T-helper 1 cell treated with Interleukin-12 subunit alpha and Interleukin-12 subunit beta and Interleukin-4 antibody, amounts not matched to agents 30 μg/mL and 1 μg/mL, for 36 hours (primary cell): ENCODE measurements at regions not wholly inside any gene's neighbourhood (a gene's known extent, or its start where the extent isn't known, plus 50 kb on each side); places are given as distances from the start of the nearest gene placed in this dataset.

Experiments used
- H3K27ac Mint-ChIP-seq: one replicate; pipeline ENCODE4 v1.8.0; 2021; ENCODE audit warnings: mild to moderate bottlenecking, mixed read lengths
- H3K27me3 Mint-ChIP-seq: one replicate; pipeline ENCODE4 v1.8.0; 2021; ENCODE audit warnings: low read depth, mixed read lengths
- H3K36me3 Mint-ChIP-seq: one replicate; pipeline ENCODE4 v1.8.0; 2021; ENCODE audit warnings: low read depth, mixed read lengths
- H3K4me1 Mint-ChIP-seq: one replicate; pipeline ENCODE4 v1.8.0; 2021; ENCODE audit warnings: low read depth, mixed read lengths
- H3K4me3 Mint-ChIP-seq: one replicate; pipeline ENCODE4 v1.8.0; 2021; ENCODE audit warnings: mild to moderate bottlenecking, moderate library complexity, mixed read lengths
- H3K9me3 Mint-ChIP-seq: one replicate; pipeline ENCODE4 v1.8.0; 2021; ENCODE audit warnings: mixed read lengths

GRCh38 chr3:59150039-59150438 is 100.2 kb upstream of the CFAP20DC start:
- no peak overlapping the region for H3K4me3 Mint-ChIP-seq
- H3K36me3 Mint-ChIP-seq: no peaks in the 10 kb centered on the region
- H3K27me3 Mint-ChIP-seq: peaks cover 13% of the 10 kb centered on the region
- H3K4me1 Mint-ChIP-seq: no peaks in the 10 kb centered on the region
- H3K9me3 Mint-ChIP-seq: no peaks in the 10 kb centered on the region
- no peak overlapping the region for H3K27ac Mint-ChIP-seq

GRCh38 chr3:59149166-59149565 is 99.3 kb upstream of the CFAP20DC start:
- Mint-ChIP-seq H3K4me3 (no peak overlapping the region), H3K27me3 (peaks cover 13% of the 10 kb centered on the region), H3K27ac (no peak overlapping the region), H3K9me3 (no peaks in the 10 kb centered on the region), H3K4me1 (no peaks in the 10 kb centered on the region), H3K36me3 (no peaks in the 10 kb centered on the region)

GRCh38 chr3:59143447-59143846 is 93.6 kb upstream of the CFAP20DC start:
- no peaks in the 10 kb centered on the region for H3K9me3 Mint-ChIP-seq
- no peaks in the 10 kb centered on the region for H3K36me3 Mint-ChIP-seq
- no peak overlapping the region for H3K27ac Mint-ChIP-seq
- no peak overlapping the region for H3K4me3 Mint-ChIP-seq
- peaks cover 6% of the 10 kb centered on the region for H3K27me3 Mint-ChIP-seq
- no peaks in the 10 kb centered on the region for H3K4me1 Mint-ChIP-seq

GRCh38 chr3:59142556-59142955 is 92.7 kb upstream of the CFAP20DC start:
- H3K27me3 Mint-ChIP-seq: peaks cover 5% of the 10 kb centered on the region
- H3K4me1 Mint-ChIP-seq: no peaks in the 10 kb centered on the region
- no peaks in the 10 kb centered on the region for H3K36me3 Mint-ChIP-seq
- no peak overlapping the region for H3K4me3 Mint-ChIP-seq
- no peak overlapping the region for H3K27ac Mint-ChIP-seq
- no peaks in the 10 kb centered on the region for H3K9me3 Mint-ChIP-seq

- Mint-ChIP-seq H3K4me3 (no peak overlapping the region), H3K9me3 (no peaks in the 10 kb centered on the region), H3K36me3 (no peaks in the 10 kb centered on the region), H3K27me3 (no peaks in the 10 kb centered on the region), H3K27ac (no peak overlapping the region), H3K4me1 (no peaks in the 10 kb centered on the region)
These were observed 89.1 kb upstream of the CFAP20DC start for GRCh38 chr3:59138966-59139365.

GRCh38 chr3:59137415-59137814 is 87.6 kb upstream of the CFAP20DC start:
- H3K4me3 Mint-ChIP-seq: no peak overlapping the region
- no peak overlapping the region for H3K27ac Mint-ChIP-seq
- H3K9me3 Mint-ChIP-seq: no peaks in the 10 kb centered on the region
- no peaks in the 10 kb centered on the region for H3K27me3 Mint-ChIP-seq
- no peaks in the 10 kb centered on the region for H3K4me1 Mint-ChIP-seq
- no peaks in the 10 kb centered on the region for H3K36me3 Mint-ChIP-seq

- H3K27me3 Mint-ChIP-seq: no peaks in the 10 kb centered on the region
- H3K27ac Mint-ChIP-seq: no peak overlapping the region
- no peaks in the 10 kb centered on the region for H3K36me3 Mint-ChIP-seq
These were observed 86.3 kb upstream of the CFAP20DC start for GRCh38 chr3:59136081-59136480.

GRCh38 chr3:59135096-59135495 is 85.3 kb upstream of the CFAP20DC start:
- no peaks in the 10 kb centered on the region for H3K27me3 Mint-ChIP-seq
- no peaks in the 10 kb centered on the region for H3K36me3 Mint-ChIP-seq
- no peak overlapping the region for H3K27ac Mint-ChIP-seq
- H3K4me3 Mint-ChIP-seq: no peak overlapping the region
- no peaks in the 10 kb centered on the region for H3K4me1 Mint-ChIP-seq
- H3K9me3 Mint-ChIP-seq: no peaks in the 10 kb centered on the region

More at GRCh38 chr3:59136081-59136480, 86.3 kb upstream of the CFAP20DC start:
- no peak overlapping the region for H3K4me3 Mint-ChIP-seq
- H3K9me3 Mint-ChIP-seq: no peaks in the 10 kb centered on the region
- H3K4me1 Mint-ChIP-seq: no peaks in the 10 kb centered on the region

- H3K4me1 Mint-ChIP-seq: no peaks in the 10 kb centered on the region
- H3K4me3 Mint-ChIP-seq: no peak overlapping the region
- H3K36me3 Mint-ChIP-seq: no peaks in the 10 kb centered on the region
- no peaks in the 10 kb centered on the region for H3K27me3 Mint-ChIP-seq
- H3K9me3 Mint-ChIP-seq: no peaks in the 10 kb centered on the region
- H3K27ac Mint-ChIP-seq: no peak overlapping the region
These were observed 83.5 kb upstream of the CFAP20DC start for GRCh38 chr3:59133311-59133710.

GRCh38 chr3:59131016-59131766 is 81.4 kb upstream of the CFAP20DC start:
- Mint-ChIP-seq H3K36me3 (no peaks in the 10 kb centered on the region), H3K4me1 (no peaks in the 10 kb centered on the region), H3K27me3 (no peaks in the 10 kb centered on the region), H3K9me3 (no peaks in the 10 kb centered on the region), H3K4me3 (no peak overlapping the region), H3K27ac (no peak overlapping the region)

- H3K36me3 Mint-ChIP-seq: no peaks in the 10 kb centered on the region
- no peaks in the 10 kb centered on the region for H3K9me3 Mint-ChIP-seq
- no peaks in the 10 kb centered on the region for H3K4me1 Mint-ChIP-seq
- H3K27ac Mint-ChIP-seq: no peak overlapping the region
- no peak overlapping the region for H3K4me3 Mint-ChIP-seq
- H3K27me3 Mint-ChIP-seq: no peaks in the 10 kb centered on the region
These were observed 78.9 kb upstream of the CFAP20DC start for GRCh38 chr3:59128685-59129084.

GRCh38 chr3:59127071-59127470 is 77.2 kb upstream of the CFAP20DC start:
- Mint-ChIP-seq H3K4me3 (no peak overlapping the region), H3K27me3 (peaks cover 5% of the 10 kb centered on the region), H3K9me3 (no peaks in the 10 kb centered on the region), H3K27ac (no peak overlapping the region), H3K4me1 (no peaks in the 10 kb centered on the region), H3K36me3 (no peaks in the 10 kb centered on the region)

- H3K4me1 Mint-ChIP-seq: no peaks in the 10 kb centered on the region
- H3K27ac Mint-ChIP-seq: no peak overlapping the region
- H3K9me3 Mint-ChIP-seq: no peaks in the 10 kb centered on the region
- no peak overlapping the region for H3K4me3 Mint-ChIP-seq
- no peaks in the 10 kb centered on the region for H3K36me3 Mint-ChIP-seq
- peaks cover 5% of the 10 kb centered on the region for H3K27me3 Mint-ChIP-seq
These were observed 76.6 kb upstream of the CFAP20DC start for GRCh38 chr3:59126446-59126845.

- Mint-ChIP-seq H3K4me1 (no peaks in the 10 kb centered on the region), H3K4me3 (no peak overlapping the region), H3K27ac (no peak overlapping the region), H3K9me3 (no peaks in the 10 kb centered on the region), H3K27me3 (peaks cover 5% of the 10 kb centered on the region), H3K36me3 (no peaks in the 10 kb centered on the region)
These were observed 71.7 kb upstream of the CFAP20DC start for GRCh38 chr3:59121346-59122144.

GRCh38 chr3:59118928-59119327 is 69.1 kb upstream of the CFAP20DC start:
- Mint-ChIP-seq H3K4me1 (no peaks in the 10 kb centered on the region), H3K27me3 (peaks cover 5% of the 10 kb centered on the region), H3K36me3 (no peaks in the 10 kb centered on the region), H3K27ac (no peak overlapping the region), H3K4me3 (no peak overlapping the region), H3K9me3 (no peaks in the 10 kb centered on the region)
